ENCODE measurements at regions not wholly inside any gene's neighbourhood (a gene's known extent, or its start where the extent isn't known, plus 50 kb on each side); places are given as distances from the start of the nearest gene placed in this dataset.

GRCh38 chr21:27423906-27424595, 457.2 kb upstream of the ADAMTS5 start:
- H3K27ac ChIP-seq, result no peak overlapping the region

GRCh38 chr21:27423038-27423437, 456.1 kb upstream of the ADAMTS5 start:
- ChIA-PET POLR2A (ENCODE audit: low non-redundant PET) (no interaction called here), CTCF (no interaction called here)
- no peak for DNase-seq (ENCODE audit: low spot score)
- no peak for TF ChIP-seq CTCF (conservative IDR thresholded peaks at IDR 0.05; ENCODE audit: low read depth)
- H3K27ac ChIP-seq, result no peak overlapping the region

More at GRCh38 chr21:27423906-27424595, 457.2 kb upstream of the ADAMTS5 start:
- POLR2A ChIA-PET (ENCODE audit: low non-redundant PET), result no interaction called here
- DNase-seq (ENCODE audit: low spot score), result no peak
- CTCF ChIA-PET, result interaction anchor here (0.6 kb wide), 1 partner anchor 39 kb away, joined by 3 read pairs; no protein-coding TSS in a partner anchor
- no peak for TF ChIP-seq CTCF (conservative IDR thresholded peaks at IDR 0.05; ENCODE audit: low read depth)

GRCh38 chr21:27422435-27422834, 455.5 kb upstream of the ADAMTS5 start:
- no peak for TF ChIP-seq CTCF (conservative IDR thresholded peaks at IDR 0.05; ENCODE audit: low read depth)
- POLR2A ChIA-PET (ENCODE audit: low non-redundant PET), result no interaction called here
- CTCF ChIA-PET, result no interaction called here
- no peak overlapping the region for H3K27ac ChIP-seq
- no peak for DNase-seq (ENCODE audit: low spot score)

- DNase-seq (ENCODE audit: low spot score), result no peak
- ChIA-PET CTCF (no interaction called here), POLR2A (ENCODE audit: low non-redundant PET) (no interaction called here)
- H3K27ac ChIP-seq, result no peak overlapping the region
- TF ChIP-seq CTCF (conservative IDR thresholded peaks at IDR 0.05; ENCODE audit: low read depth), result no peak
These were observed 454.8 kb upstream of the ADAMTS5 start for GRCh38 chr21:27421654-27422053.

- no peak for TF ChIP-seq CTCF (conservative IDR thresholded peaks at IDR 0.05; ENCODE audit: low read depth)
- H3K27ac ChIP-seq, result no peak overlapping the region
- ChIA-PET CTCF (no interaction called here), POLR2A (ENCODE audit: low non-redundant PET) (no interaction called here)
- no peak for DNase-seq (ENCODE audit: low spot score)
These were observed 452.3 kb upstream of the ADAMTS5 start for GRCh38 chr21:27419153-27419552.

- H3K27ac ChIP-seq, result no peak overlapping the region
- POLR2A ChIA-PET (ENCODE audit: low non-redundant PET), result no interaction called here
- CTCF ChIA-PET, result no interaction called here
- no peak for DNase-seq (ENCODE audit: low spot score)
- TF ChIP-seq CTCF (conservative IDR thresholded peaks at IDR 0.05; ENCODE audit: low read depth), result no peak
These were observed 451.5 kb upstream of the ADAMTS5 start for GRCh38 chr21:27418346-27418745.

All from RWPE1 (cell line).